Forelimb muscle (tissue), 1 donor: ENCODE measurements at regions not wholly inside any gene's neighbourhood (a gene's known extent, or its start where the extent isn't known, plus 50 kb on each side); places are given as distances from the start of the nearest gene placed in this dataset.
"Not testable (repeated sequence)": the region's sequence is repeated elsewhere in the genome, so short reads cannot be mapped to it uniquely, and the experiment has no call there.

Experiments
- DNase-seq: peaks from one replicate; pipeline ENCODE4 v3.0.0-alpha.2; 2013; ENCODE audit warnings: low read depth

GRCh38 chr7:155377071-155377837, 79.6 kb downstream of the INSIG1 start:
- no peak for DNase-seq

GRCh38 chr7:155377838-155378579, 79.9 kb upstream of the EN2 start:
- no peak for DNase-seq

GRCh38 chr7:155378580-155378934, 79.4 kb upstream of the EN2 start:
- no peak for DNase-seq

GRCh38 chr7:155378959-155379871, 78.7 kb upstream of the EN2 start:
- no peak for DNase-seq

GRCh38 chr7:155380221-155380861, 77.6 kb upstream of the EN2 start:
- peak; percentile 20 for DNase-seq

- no peak for DNase-seq
Measured at GRCh38 chr7:155380976-155381851, 76.7 kb upstream of the EN2 start.

- DNase-seq: no peak
Measured at GRCh38 chr7:155381852-155382801, 75.8 kb upstream of the EN2 start.

- no peak for DNase-seq
Measured at GRCh38 chr7:155382802-155383171, 75.1 kb upstream of the EN2 start.

GRCh38 chr7:155383756-155384491, 74.0 kb upstream of the EN2 start:
- no peak for DNase-seq

- DNase-seq: no peak
Measured at GRCh38 chr7:155384751-155385150, 73.2 kb upstream of the EN2 start.

GRCh38 chr7:155385182-155385581, 72.7 kb upstream of the EN2 start:
- not testable (repeated sequence) for DNase-seq

- DNase-seq: no peak
Measured at GRCh38 chr7:155386608-155387007, 71.3 kb upstream of the EN2 start.

- DNase-seq: no peak
Measured at GRCh38 chr7:155387066-155387620, 70.8 kb upstream of the EN2 start.

GRCh38 chr7:155388561-155388960, 69.4 kb upstream of the EN2 start:
- DNase-seq: no peak

GRCh38 chr7:155391414-155391813, 66.5 kb upstream of the EN2 start:
- DNase-seq: no peak

- no peak for DNase-seq
Measured at GRCh38 chr7:155392726-155393570, 65.0 kb upstream of the EN2 start.

GRCh38 chr7:155394413-155394812, 63.5 kb upstream of the EN2 start:
- DNase-seq: no peak
